Stimulated activated CD8-positive, alpha-beta memory T cell treated with anti-CD3 and anti-CD28 coated beads, Interleukin-15, amount 100 ng/mL, for 4 hours (primary cell): ENCODE measurements at regions not wholly inside any gene's neighbourhood (a gene's known extent, or its start where the extent isn't known, plus 50 kb on each side); places are given as distances from the start of the nearest gene placed in this dataset.

Experiments used
- DNase-seq, 2 donors: peaks; one replicate each; pipeline ENCODE4 v3.0.0-alpha.2; 2020; ENCODE audit warnings: low read depth in 2 of 2

DNA sequence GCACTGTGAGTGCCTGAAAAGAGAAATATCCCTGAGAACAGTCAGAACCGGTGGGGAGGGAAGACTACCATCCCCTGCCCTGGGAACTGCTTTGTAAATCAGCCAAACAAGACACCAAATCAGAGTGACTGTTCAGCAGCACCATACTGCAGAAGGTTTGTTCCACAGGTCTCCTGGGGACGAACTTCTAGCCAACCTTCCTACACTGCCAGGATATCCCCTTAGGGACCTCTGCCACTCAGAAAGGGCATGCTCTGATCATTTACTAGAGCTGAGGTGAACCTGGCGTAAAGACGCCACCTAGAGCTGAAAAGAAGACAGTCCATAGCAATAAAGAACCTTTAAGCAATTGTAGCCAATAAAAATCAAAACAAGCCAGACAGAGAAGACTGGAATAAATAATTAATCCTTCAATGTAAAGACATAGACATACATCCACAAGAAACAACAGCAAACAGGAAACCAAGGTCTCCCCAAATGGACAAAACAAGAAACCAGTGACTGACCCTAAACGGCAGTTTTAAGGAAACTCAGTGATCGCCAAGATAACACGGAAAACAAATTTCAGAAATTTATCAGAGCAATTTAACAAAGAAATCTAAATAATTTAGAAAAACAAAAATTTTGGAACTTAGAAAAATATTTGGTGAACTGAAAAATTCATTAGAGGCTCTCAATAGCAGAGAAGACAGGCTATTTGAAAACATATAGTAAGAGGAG lies 228.1 kb upstream of the AMIGO2 start:
- DNase-seq = peak in 1 of 2 donors; percentile 52

DNA sequence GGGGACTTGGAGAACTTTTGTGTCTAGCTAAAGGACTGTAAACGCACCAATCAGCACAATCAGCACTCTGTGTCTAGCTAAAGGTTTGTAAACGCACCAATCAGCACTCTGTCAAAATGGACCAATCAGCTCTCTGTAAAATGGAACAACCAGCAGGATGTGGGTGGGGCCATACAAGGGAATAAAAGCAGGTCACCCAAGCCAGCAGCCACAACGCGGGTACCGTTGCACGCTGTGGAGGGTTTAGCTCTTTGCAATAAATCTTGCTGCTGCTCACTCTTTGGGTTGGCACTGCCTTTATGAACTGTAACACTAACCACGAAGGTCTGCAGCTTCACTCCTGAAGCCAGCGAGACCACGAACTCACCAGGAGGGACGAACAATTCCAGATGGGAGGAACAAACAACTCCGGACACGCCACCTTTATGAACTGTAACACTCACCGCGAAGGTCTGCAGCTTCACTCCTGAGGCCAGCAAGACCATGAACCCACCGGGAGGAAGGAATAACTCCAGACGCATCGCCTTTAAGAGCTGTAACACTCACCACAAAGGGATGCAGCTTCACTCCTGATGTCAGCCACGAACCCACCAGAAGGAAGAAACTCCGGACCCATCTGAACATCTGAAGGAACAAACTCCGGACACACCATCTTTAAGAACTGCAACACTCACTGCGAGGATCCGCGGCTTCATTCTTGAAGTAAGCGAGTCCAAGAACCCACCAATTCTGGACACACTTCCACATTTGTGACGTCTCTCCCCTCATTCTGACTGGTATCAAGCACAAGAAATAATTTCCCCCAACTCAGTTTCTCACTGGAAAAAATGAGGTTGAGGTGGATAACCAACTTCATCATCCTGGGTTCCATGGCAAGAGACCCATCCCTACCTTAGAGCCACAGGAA lies 227.3 kb upstream of the AMIGO2 start:
- DNase-seq = peak; percentile 40 to 54

DNA sequence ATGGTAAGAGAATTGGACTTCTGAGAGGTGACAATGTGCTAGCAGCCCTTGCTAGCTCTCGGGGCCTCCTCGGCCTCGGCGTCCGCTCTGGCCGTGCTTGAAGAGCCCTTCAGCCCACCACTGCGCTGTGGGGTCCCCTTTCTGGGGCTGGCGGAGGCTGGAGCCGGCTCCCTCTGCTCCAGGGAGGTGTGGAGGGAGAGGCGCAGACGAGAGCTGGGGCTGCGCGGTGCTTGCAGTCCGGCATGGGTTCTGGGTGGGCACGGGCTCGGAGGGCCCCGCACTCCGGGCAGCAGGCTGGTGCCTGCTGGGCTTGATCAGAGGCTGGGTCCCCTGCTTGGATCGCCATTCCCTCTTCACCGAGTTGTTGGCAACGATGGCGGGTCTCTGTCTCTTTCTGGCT lies 226.4 kb upstream of the AMIGO2 start:
- DNase-seq = no peak

DNA sequence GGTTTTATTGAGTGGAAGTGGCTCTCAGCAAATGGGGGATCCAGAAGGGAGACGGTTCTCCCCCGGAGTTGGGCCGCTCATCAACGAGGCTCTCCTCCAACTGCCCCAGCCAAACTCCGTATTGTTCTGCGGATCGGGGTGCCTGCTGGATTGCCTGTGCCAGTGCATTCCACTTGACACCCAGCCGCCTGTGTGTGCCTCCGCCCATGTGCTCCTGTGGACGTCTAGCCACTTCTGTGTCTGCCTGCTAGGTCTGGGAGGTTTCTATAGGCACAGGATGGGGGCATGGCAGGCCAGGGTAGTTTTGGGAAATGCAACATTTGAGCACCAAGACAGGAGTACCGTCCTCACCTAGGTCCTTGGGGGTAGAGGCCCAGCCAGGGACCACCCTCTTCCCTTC lies 225.7 kb upstream of the AMIGO2 start:
- DNase-seq = no peak

DNA sequence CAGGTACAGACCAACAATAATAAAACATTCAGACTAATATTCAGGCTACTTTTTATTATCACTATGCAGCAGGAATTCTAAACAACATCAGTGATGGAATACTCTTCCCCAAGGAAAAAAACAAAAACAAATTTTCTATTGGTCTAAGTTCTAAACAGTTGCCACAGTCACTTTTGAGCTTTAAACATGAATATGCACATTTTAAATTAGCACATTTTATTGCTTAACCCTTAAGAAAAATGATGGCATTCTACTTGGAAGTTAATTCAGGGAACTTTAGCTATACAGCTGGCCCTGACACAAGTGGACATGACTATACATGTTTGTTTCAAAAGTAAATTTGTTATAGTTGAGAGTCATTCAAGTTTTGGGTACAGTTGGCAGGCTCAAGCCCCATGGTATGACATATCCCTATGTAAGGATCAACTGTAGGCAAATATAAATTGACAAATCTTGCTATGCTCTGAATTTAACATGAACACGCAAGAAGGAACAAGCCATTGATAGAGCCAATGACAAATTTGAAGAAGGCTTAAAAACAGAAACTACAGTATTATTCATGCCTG lies 224.3 kb upstream of the AMIGO2 start:
- DNase-seq = no peak

DNA sequence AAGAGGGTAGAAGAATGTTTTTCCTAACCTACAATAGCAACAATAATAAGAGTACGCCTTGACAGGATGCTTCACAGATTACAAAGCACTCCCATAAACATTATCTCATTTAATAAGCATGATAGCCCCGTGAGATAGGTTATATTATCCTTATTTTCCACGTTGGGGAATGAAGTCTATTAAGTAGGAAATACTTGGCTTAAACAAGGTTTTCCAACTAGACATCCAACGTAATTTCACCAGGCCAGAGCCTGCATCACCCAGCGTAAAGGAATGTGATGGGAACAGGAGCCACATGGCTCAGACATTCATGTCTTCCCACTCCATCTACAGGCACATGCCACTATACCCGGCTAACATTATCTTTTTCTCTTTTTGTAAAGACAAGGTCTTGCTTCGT lies 223.4 kb upstream of the AMIGO2 start:
- DNase-seq = no peak

DNA sequence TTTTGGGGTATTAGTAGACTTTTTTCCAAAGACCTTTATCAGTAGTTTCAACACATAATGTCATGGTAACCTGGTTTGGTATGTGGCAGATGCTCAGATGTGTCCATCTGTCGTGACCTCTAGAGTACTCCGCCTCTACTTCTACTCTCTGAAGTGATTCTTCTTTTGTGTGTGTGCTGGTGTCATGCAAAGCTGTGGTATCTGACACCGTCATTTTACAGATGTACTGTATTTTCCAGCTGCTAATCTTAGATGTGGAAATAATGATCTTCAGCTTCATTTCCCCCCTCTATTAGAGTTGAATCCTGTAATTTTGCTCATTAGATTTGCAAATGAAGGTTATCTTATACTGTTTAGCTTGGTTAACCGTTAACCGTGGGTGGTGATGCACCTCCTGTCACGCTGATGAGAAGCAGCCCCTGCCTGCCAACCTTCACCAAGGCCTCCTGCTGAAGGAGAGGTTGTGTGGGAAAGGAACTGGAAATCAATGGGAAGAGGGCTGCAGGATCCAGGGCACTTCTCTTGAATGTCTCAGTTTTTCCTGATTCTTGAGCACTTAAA lies 222.4 kb upstream of the AMIGO2 start:
- no peak for DNase-seq

DNA sequence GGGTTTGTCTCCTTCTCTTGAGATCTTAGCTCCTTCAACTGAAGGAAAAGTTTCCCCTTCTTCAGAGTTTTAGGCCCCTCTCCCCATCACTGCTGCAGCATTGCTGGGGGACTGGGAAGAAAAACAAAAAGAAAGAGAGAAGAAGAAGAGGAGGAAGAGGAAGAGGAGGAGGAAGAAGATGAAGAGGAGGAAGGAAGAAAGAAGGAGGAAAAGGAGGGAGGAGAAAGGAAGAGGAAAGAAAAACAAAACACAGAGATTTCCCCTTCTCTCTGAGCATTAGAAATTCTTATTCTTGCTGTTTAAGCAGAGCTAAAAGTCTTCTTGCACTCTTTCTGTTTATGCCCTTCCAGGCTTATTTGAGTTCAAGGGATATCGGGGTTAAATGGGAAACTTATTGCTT lies 219.8 kb upstream of the AMIGO2 start:
- no peak for DNase-seq

DNA sequence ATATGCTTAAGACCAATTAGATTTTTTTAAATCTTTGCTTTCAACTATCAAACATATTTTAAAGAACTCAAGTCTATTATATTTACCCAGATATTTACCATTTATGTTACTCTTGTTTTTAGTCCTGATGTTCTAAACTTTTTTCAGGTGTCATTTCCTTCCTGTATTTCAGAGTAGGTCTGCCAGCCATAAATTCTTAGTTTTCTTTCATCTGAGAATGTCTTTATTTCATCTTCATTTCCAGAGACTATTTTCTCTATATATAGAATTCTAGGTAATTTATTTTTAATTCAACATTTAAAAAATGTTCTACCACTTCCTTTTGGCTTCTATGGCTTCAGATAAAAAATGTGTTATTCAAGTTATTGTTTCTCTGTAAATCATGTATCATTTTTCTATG lies 218.2 kb upstream of the AMIGO2 start:
- no peak for DNase-seq

DNA sequence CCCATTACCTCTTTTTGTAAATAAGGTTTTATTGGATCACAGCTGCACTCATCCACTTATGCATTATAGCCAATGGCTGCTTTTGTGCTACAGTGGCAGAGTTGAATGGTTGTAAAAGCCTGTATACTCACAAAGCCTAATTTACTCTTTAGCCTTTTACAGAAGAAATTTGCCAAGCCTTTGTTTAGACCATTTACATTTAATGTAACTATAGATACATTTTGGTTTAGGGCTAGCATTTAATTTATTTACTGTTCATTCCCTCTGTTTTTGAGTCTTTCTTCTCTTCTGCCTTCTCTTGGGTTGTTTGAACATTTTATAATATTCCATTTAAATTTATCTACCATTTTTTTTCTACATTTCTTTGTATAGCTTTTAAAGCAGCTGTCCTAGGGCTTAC lies 217.1 kb upstream of the AMIGO2 start:
- no peak for DNase-seq

DNA sequence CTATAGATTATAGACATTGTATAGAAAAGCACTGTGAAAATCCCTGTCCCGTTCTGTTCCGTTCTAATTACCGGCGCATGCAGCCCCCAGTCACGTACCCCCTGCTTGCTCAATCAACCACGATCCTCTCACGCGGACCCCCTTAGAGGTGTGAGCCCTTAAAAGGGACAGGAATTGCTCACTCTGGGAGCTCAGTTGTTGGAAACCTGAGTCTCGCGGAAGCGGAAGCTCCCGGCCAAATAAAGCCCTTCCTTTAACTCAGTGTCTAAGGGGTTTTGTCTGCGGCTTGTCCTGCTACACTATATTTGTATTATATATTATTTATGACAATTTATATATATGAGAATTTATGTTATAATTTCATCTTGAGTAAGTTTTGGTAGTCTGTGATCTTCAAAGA lies 213.6 kb upstream of the AMIGO2 start:
- no peak for DNase-seq

DNA sequence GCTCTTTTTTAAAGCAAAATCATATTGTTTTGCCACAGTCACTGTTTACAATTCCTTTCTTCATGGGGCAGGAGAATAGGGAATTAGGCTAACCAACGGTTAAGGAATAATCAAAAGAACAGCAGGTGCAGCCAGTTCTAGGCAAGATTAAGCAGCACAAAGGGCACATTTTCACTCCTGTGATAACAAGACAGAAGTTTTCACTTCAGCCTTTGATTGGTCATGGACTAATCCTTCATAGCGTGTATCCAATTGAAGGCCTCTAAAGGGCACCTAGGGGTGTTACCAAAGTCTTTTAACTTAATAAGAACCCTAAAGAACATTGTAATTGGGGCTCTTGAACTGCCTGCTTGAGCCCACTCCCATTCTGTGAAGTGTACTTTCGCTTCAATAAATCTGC lies 206.9 kb upstream of the AMIGO2 start:
- no peak for DNase-seq
